ENCODE measurements at regions not wholly inside any gene's neighbourhood (a gene's known extent, or its start where the extent isn't known, plus 50 kb on each side); places are given as distances from the start of the nearest gene placed in this dataset.
A peak's percentile ranks its signal among the peaks of the same experiment; 100 is the strongest.

- H3K27ac ChIP-seq = no peak overlapping the region
- peaks cover 0 to 7% of the 10 kb centered on the region in 2 donors for H3K4me1 ChIP-seq (replicated peaks in 1 of 2)
- in situ Hi-C loops (cut with MboI; ENCODE audit: low pct_unique_long_range_greater_than_20kb in 2 of 9, low sequenced_read_pairs in 9 of 9, unreplicated experiment in 9 of 9) = no loop called here
- 17 to 100% (median 36%) methylated on average over 1 to 2 of the region's 2 CpGs; no CpG with 5 or more reads in 1 of the 10 experiments for WGBS, 10 experiments
- no peak for ATAC-seq (replicated peaks in 6 of 8)
- no peak overlapping the region for H3K4me3 ChIP-seq
Measured at GRCh38 chr9:135004772-135005171, 82.7 kb upstream of the OLFM1 start.

DNA sequence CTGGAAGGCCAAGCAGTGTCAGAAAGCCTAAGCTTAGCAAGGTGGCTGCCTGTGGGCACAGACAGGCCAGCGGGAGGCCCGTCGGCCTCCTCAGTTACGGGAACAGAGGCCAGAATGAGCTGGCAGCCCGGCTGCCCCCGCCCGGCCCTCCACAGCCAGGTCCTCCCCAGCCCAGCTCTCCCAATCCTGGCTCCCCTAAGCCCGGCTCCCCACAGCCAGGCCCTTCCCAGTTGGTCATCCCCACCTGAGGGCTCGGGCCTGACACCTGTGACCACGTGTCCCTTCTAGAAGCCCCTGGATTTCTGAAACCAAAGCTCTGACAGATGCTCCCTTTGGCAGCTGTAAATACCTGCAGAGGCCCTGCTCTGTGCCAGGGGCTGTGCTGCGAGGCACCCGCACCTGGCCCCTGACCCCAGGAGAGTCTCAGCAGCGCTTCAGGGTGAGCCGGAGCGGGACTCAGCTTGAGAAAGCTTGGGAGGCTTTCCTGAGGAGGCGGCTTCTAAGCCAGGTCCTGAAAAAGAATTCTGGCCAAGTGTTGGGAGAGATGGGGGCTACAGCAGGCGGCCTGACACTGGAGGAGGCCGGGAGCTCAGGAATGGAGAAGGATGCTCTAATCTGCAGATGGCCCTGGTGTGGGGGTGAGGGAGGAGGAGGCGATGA lies 80.4 kb upstream of the OLFM1 start:
- in situ Hi-C loops (cut with MboI; ENCODE audit: low pct_unique_long_range_greater_than_20kb in 2 of 9, low sequenced_read_pairs in 9 of 9, unreplicated experiment in 9 of 9) = no loop called here
- no peak overlapping the region for H3K4me3 ChIP-seq
- WGBS, 10 experiments = 40 to 100% (median 68%) methylated on average over 1 to 4 of the region's 19 CpGs; no CpG with 5 or more reads in 7 of the 10 experiments
- H3K27ac ChIP-seq = no peak overlapping the region
- H3K4me1 ChIP-seq (replicated peaks in 1 of 2) = peaks cover 0 to 7% of the 10 kb centered on the region in 2 donors
- ATAC-seq (replicated peaks in 6 of 8) = no peak

- Histone ChIP-seq H3K4me1 (replicated peaks in 1 of 2) (peaks cover 0 to 7% of the 10 kb centered on the region in 2 donors), H3K4me3 (no peak overlapping the region), H3K27ac (no peak overlapping the region)
- no CpG with 5 or more reads among the region's 11 CpGs for WGBS, 10 experiments
- no peak for ATAC-seq (replicated peaks in 6 of 8)
- in situ Hi-C loops (cut with MboI; ENCODE audit: low pct_unique_long_range_greater_than_20kb in 2 of 9, low sequenced_read_pairs in 9 of 9, unreplicated experiment in 9 of 9) = no loop called here
Measured at GRCh38 chr9:135007601-135008000, 79.9 kb upstream of the OLFM1 start.

DNA sequence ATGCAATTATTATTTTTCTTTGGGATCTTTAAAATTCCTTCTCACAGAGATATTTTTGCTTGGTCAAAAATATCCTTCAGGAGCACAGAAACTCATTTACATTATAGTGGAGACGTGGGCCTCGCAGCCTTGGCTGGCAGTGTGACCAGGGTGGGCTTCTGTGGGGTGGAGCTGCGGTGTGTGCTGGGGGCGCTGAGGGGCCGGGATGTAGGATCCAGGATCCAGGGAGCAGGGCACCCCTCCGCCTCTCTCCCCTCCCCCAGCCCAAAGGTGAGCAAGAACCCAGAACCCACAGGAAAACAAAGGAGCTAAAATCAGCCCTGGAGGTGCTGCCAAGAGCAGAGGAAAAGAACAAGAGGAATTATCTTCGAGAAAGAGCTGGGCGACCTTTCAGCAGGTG lies 79.1 kb upstream of the OLFM1 start:
- Histone ChIP-seq H3K27ac (no peak overlapping the region), H3K4me1 (replicated peaks in 1 of 2) (peaks cover 0 to 7% of the 10 kb centered on the region in 2 donors), H3K4me3 (no peak overlapping the region)
- in situ Hi-C loops (cut with MboI; ENCODE audit: low pct_unique_long_range_greater_than_20kb in 2 of 9, low sequenced_read_pairs in 9 of 9, unreplicated experiment in 9 of 9) = no loop called here
- ATAC-seq (replicated peaks in 6 of 8) = no peak
- WGBS, 10 experiments = 7 to 81% (median 63%) methylated on average over 1 to 6 of the region's 8 CpGs; no CpG with 5 or more reads in 4 of the 10 experiments

DNA sequence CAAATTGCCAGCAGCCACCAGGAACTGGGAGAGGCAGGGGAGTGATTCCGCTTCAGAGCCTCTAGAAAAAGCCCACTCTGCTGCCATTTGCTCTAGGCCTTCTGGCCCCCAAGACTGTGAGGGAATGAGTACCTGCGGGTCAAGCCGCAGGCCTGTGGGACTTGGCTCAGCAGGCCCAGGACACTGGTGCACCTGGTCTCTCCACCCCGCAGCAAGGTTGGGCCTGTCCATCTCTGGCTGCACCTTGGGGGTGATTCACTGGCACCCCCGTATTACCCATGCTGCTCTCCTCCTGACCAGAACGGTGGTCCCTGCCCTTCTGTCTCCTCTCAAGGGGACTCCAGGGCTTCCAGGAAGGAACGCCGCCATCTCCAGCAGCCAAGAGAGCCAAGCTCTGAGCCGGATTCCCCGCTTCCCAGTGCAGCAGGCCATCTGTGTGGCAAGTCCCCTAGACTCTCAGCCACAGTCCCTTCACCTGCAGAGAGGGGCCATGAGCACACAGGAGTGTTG lies 78.4 kb upstream of the OLFM1 start:
- no peak overlapping the region for H3K27ac ChIP-seq
- no peak overlapping the region for H3K4me3 ChIP-seq
- in situ Hi-C loops (cut with MboI; ENCODE audit: low pct_unique_long_range_greater_than_20kb in 2 of 9, low sequenced_read_pairs in 9 of 9, unreplicated experiment in 9 of 9) = no loop called here
- peaks cover 0 to 7% of the 10 kb centered on the region in 2 donors for H3K4me1 ChIP-seq (replicated peaks in 1 of 2)
- WGBS, 10 experiments = 40 to 100% (median 89%) methylated on average over 1 to 4 of the region's 10 CpGs; no CpG with 5 or more reads in 4 of the 10 experiments
- ATAC-seq (replicated peaks in 6 of 8) = no peak

DNA sequence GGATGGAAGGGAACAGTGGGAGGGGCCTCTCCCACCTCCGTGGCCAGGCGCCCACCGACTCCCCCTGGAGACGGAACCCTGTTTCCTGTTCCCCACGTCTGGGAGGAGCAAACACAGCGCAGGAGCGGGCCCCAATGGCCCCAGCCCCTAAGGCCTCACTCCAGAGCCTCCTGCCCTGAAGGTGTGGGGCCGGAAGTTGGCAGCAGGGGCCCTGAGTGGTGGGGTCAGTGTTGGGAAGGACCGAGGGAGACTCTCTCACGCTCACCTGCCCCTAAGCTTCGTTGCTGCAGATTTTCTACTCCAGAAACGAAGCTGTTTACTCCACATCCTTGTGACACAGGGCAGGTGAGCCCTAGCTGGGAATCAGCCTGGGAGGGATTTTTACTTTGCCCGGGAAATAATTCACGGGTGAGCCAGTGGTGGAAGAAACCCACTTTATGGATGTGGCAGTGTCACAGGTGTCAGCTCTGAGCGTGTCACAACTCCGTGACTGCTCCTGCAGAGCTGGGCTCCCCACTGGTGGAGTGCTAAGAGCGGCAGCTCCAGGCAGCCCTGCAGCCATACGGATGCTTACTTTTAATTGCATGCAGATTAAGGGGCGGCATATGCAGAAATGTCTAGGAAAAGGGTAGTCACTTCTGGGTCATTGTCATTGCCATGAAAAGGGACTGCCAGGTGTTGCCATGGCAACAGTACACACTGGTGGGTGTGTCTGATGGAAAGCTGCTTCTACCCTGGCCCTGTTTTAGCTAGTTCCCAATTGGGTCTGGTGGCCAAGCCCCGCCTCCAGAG lies 77.5 kb upstream of the OLFM1 start:
- 0 to 100% (median 84%) methylated on average over 1 to 5 of the region's 20 CpGs; no CpG with 5 or more reads in 3 of the 10 experiments for WGBS, 10 experiments
- Histone ChIP-seq H3K4me3 (no peak overlapping the region), H3K4me1 (replicated peaks in 1 of 2) (peaks cover 0 to 7% of the 10 kb centered on the region in 2 donors), H3K27ac (no peak overlapping the region)
- peak; percentile 44 to 85 (median 53) for ATAC-seq (replicated peaks in 6 of 8)
- in situ Hi-C loops (cut with MboI; ENCODE audit: low pct_unique_long_range_greater_than_20kb in 2 of 9, low sequenced_read_pairs in 9 of 9, unreplicated experiment in 9 of 9) = no loop called here

DNA sequence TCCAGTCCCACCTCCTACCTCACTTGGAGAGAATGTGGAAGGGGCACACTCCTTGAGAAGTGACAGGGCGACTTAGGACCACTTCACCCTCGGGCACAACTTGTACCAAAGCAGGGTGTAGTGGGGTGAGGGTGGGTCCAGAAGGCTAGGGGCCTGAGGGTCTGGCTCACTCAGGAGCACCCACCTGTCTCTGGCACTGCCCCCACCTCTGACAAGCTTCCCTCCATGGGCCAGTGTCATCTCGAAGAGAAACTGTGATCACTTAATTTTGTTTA lies 76.9 kb upstream of the OLFM1 start:
- H3K27ac ChIP-seq = no peak overlapping the region
- no peak overlapping the region for H3K4me3 ChIP-seq
- peaks cover 0 to 7% of the 10 kb centered on the region in 2 donors for H3K4me1 ChIP-seq (replicated peaks in 1 of 2)
- in situ Hi-C loops (cut with MboI; ENCODE audit: low pct_unique_long_range_greater_than_20kb in 2 of 9, low sequenced_read_pairs in 9 of 9, unreplicated experiment in 9 of 9) = no loop called here
- WGBS, 10 experiments = 50 to 83% (median 80%) methylated on average over 1 to 2 of the region's 3 CpGs; no CpG with 5 or more reads in 7 of the 10 experiments
- ATAC-seq (replicated peaks in 6 of 8) = no peak

GRCh38 chr9:135010921-135011320 lies 76.5 kb upstream of the OLFM1 start:
- H3K4me1 ChIP-seq (replicated peaks in 1 of 2) = peaks cover 0 to 7% of the 10 kb centered on the region in 2 donors
- no peak overlapping the region for H3K27ac ChIP-seq
- WGBS, 10 experiments = 0 to 90% (median 85%) methylated on average over 1 to 7 of the region's 8 CpGs; no CpG with 5 or more reads in 5 of the 10 experiments
- in situ Hi-C loops (cut with MboI; ENCODE audit: low pct_unique_long_range_greater_than_20kb in 2 of 9, low sequenced_read_pairs in 9 of 9, unreplicated experiment in 9 of 9) = no loop called here
- peak in 1 of 8 experiments; percentile 49 for ATAC-seq (replicated peaks in 6 of 8)
- no peak overlapping the region for H3K4me3 ChIP-seq

GRCh38 chr9:135012166-135012565 lies 75.3 kb upstream of the OLFM1 start:
- H3K27ac ChIP-seq = no peak overlapping the region
- in situ Hi-C loops (cut with MboI; ENCODE audit: low pct_unique_long_range_greater_than_20kb in 2 of 9, low sequenced_read_pairs in 9 of 9, unreplicated experiment in 9 of 9) = no loop called here
- peaks cover 4 to 7% of the 10 kb centered on the region in 2 donors for H3K4me1 ChIP-seq (replicated peaks in 1 of 2)
- H3K4me3 ChIP-seq = no peak overlapping the region
- ATAC-seq (replicated peaks in 6 of 8) = no peak
- WGBS, 10 experiments = 17 to 93% (median 51%) methylated on average over 1 to 4 of the region's 5 CpGs; no CpG with 5 or more reads in 5 of the 10 experiments

DNA sequence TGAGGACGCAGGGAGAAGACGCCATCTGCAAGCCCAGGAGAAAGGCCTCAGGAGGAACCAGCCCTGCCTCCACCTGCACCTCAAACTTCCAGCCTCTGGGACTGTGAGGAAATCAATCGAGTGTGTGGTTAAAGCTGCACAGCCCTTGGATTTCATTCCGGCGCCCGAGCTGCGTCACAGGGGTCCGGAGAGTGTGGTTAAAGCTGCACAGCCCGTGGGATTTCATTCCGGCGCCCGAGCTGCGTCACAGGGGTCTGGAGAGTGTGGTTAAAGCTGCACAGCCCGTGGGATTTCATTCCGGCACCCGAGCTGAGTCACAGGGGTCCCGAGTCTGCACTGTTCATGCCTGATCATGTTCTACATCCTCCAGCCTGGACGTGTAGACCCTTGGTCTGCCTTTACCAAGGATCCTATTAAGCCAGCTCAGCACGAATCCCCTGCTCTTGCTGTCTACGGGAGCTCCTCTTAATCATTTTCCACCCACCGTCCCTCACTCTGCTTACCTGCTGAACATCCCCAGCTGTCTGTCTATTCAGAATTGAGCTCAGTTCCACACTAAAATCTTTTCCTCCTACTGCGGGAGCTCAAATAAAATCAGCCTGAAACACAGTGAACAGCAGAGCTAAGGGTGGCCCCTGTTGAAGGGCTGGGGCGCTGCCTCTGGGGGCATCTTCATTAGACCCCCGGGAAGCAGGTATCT lies 73.0 kb upstream of the OLFM1 start:
- no peak for ATAC-seq (replicated peaks in 6 of 8)
- no peak overlapping the region for H3K4me3 ChIP-seq
- no peak overlapping the region for H3K27ac ChIP-seq
- in situ Hi-C loops (cut with MboI; ENCODE audit: low pct_unique_long_range_greater_than_20kb in 2 of 9, low sequenced_read_pairs in 9 of 9, unreplicated experiment in 9 of 9) = no loop called here
- 41 to 89% (median 81%) methylated on average over 1 to 16 of the region's 24 CpGs; no CpG with 5 or more reads in 4 of the 10 experiments for WGBS, 10 experiments
- peaks cover 0 to 4% of the 10 kb centered on the region in 2 donors for H3K4me1 ChIP-seq (replicated peaks in 1 of 2)

- 8 to 87% (median 60%) methylated on average over 2 to 7 of the region's 13 CpGs; no CpG with 5 or more reads in 4 of the 10 experiments for WGBS, 10 experiments
- ATAC-seq (replicated peaks in 6 of 8) = no peak
Measured at GRCh38 chr9:135015096-135015495, 72.4 kb upstream of the OLFM1 start.

DNA sequence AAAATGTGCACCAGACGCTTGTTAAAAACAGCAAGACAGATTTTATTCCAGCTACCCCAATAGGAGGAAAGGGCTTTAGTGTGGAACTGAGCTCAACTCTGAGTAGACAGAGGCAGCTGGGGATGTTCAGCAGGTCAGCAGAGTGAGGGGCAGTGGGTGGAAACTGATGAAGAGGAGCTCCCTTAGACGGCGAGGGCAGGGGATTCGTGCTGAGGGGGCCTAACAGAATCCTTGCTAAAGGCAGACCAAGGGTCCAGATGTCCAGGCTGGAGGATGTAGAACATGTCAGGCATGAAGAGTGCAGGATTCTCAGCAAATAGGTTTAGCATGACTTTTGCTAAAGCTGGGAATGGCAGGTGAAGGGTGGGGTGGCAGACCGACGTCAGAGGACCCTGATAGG lies 71.9 kb upstream of the OLFM1 start:
- no peak for ATAC-seq (replicated peaks in 6 of 8)
- WGBS, 10 experiments = 20 to 93% (median 58%) methylated on average over 1 to 6 of the region's 6 CpGs; no CpG with 5 or more reads in 4 of the 10 experiments
- H3K27ac ChIP-seq = no peak overlapping the region
- H3K4me1 ChIP-seq (replicated peaks in 1 of 2) = peaks cover 0 to 4% of the 10 kb centered on the region in 2 donors
- in situ Hi-C loops (cut with MboI; ENCODE audit: low pct_unique_long_range_greater_than_20kb in 2 of 9, low sequenced_read_pairs in 9 of 9, unreplicated experiment in 9 of 9) = no loop called here
- no peak overlapping the region for H3K4me3 ChIP-seq

More at GRCh38 chr9:135015096-135015495, 72.4 kb upstream of the OLFM1 start:
- in situ Hi-C loops (cut with MboI; ENCODE audit: low pct_unique_long_range_greater_than_20kb in 2 of 9, low sequenced_read_pairs in 9 of 9, unreplicated experiment in 9 of 9) = no loop called here
- H3K4me1 ChIP-seq (replicated peaks in 1 of 2) = peaks cover 0 to 4% of the 10 kb centered on the region in 2 donors
- no peak overlapping the region for H3K4me3 ChIP-seq
- no peak overlapping the region for H3K27ac ChIP-seq

Measured in motor neuron (in vitro differentiated cells).